Spleen (tissue), 7 donors: ENCODE measurements at regions not wholly inside any gene's neighbourhood (a gene's known extent, or its start where the extent isn't known, plus 50 kb on each side); places are given as distances from the start of the nearest gene placed in this dataset.

Experiments used
- POLR2A ChIP-seq, 3 donors: fragments of 450-650 bp; IDR thresholded peaks; one replicate each; pipeline ENCODE4 v1.5.1; 2017; ENCODE audit warnings: antibody characterized with exemption in 3 of 3, mild to moderate bottlenecking in 1 of 3
- POLR2AphosphoS5 ChIP-seq, 3 donors: sonication (generic); formaldehyde crosslinking; IDR thresholded peaks; one replicate each; pipeline ENCODE4 v1.5.1; 2017; ENCODE audit warnings: antibody characterized with exemption in 3 of 3
- TF ChIP-seq, protein P1 (sequence below), 11 experiments: fragments of 200-600 bp in 7 of 11; fragments of 450-650 bp in 4 of 11; sonication (generic) in 4 of 11; IDR thresholded peaks in 8 of 11; conservative IDR thresholded peaks in 3 of 11; 1 replicate in 7 of 11; 2 replicates in 4 of 11; pipeline versions ENCODE4 v1.4.0 to v1.8.0; 2016 to 2021; ENCODE audit warnings: antibody characterized with exemption in 11 of 11, inconsistent platforms in 4 of 11, mild to moderate bottlenecking in 1 of 11
- donor health status: DM: no; HTN: no; CAD: no; lungs with moderate emphysema.
- donor health status: DM: no; HTN: no; CAD: no.
- donor health status: DM: no; HTN: no; CAD: no.

DNA sequence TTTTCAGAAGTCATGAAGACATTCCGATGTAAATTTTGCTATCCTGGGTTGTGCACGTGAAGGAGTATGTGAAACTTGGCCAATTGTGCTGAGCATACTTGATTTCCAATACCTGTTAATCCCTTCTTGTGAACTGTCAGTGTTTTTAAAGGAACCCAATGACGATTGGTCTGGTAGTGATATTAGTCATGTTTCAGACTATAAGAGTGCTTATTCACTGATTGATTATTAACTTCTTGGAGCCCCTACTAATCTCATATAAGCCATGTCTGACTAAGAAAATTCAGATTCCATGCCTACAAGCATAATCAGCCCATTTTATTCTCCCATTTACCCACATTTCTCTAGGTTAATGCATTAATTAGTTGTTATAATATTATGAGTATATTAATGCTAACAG is 330.8 kb upstream of the MTNR1B start:
- TF ChIP-seq, protein P1, sequence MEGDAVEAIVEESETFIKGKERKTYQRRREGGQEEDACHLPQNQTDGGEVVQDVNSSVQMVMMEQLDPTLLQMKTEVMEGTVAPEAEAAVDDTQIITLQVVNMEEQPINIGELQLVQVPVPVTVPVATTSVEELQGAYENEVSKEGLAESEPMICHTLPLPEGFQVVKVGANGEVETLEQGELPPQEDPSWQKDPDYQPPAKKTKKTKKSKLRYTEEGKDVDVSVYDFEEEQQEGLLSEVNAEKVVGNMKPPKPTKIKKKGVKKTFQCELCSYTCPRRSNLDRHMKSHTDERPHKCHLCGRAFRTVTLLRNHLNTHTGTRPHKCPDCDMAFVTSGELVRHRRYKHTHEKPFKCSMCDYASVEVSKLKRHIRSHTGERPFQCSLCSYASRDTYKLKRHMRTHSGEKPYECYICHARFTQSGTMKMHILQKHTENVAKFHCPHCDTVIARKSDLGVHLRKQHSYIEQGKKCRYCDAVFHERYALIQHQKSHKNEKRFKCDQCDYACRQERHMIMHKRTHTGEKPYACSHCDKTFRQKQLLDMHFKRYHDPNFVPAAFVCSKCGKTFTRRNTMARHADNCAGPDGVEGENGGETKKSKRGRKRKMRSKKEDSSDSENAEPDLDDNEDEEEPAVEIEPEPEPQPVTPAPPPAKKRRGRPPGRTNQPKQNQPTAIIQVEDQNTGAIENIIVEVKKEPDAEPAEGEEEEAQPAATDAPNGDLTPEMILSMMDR (IDR thresholded peaks at IDR 0.05 in 8 of 11, conservative IDR thresholded peaks at IDR 0.05 in 3 of 11) = no peak
- TF ChIP-seq POLR2A (IDR thresholded peaks at IDR 0.05) (no peak), POLR2AphosphoS5 (IDR thresholded peaks at IDR 0.05) (no peak)
